Gastrocnemius medialis (tissue), 4 donors: ENCODE measurements at regions not wholly inside any gene's neighbourhood (a gene's known extent, or its start where the extent isn't known, plus 50 kb on each side); places are given as distances from the start of the nearest gene placed in this dataset.

Experiments used
- CTCF ChIP-seq, 5 experiments: fragments of 450-650 bp in 3 of 5; fragments of 200-600 bp in 2 of 5; sonication (generic) in 2 of 5; IDR thresholded peaks in 4 of 5; conservative IDR thresholded peaks in 1 of 5; 1 replicate in 4 of 5; 2 replicates in 1 of 5; pipeline ENCODE4 v1.5.1; 2016 to 2019; ENCODE audit warnings: antibody characterized with exemption in 5 of 5, mild to moderate bottlenecking in 3 of 5, moderate library complexity in 3 of 5
- POLR2A ChIP-seq, 2 donors: fragments of 450-650 bp; IDR thresholded peaks; one replicate each; pipeline ENCODE4 v1.6.1; 2017; ENCODE audit warnings: antibody characterized with exemption in 2 of 2, mild to moderate bottlenecking in 2 of 2, moderate library complexity in 2 of 2

GRCh38 chr16:87238361-87238715 is 78.9 kb downstream of the C16orf95 start:
- TF ChIP-seq CTCF (IDR thresholded peaks at IDR 0.05 in 4 of 5, conservative IDR thresholded peaks at IDR 0.05 in 1 of 5) (no peak), POLR2A (IDR thresholded peaks at IDR 0.05) (no peak)
